Left ventricle myocardium superior (tissue), 1 donor: ENCODE measurements at regions not wholly inside any gene's neighbourhood (a gene's known extent, or its start where the extent isn't known, plus 50 kb on each side); places are given as distances from the start of the nearest gene placed in this dataset.
A peak's percentile ranks its signal among the peaks of the same experiment; 100 is the strongest.

Experiments used
- ATAC-seq: fragments of 200-7000 bp; cut with Tn5 transposase; one replicate; pipeline ENCODE4 v1.9.1; 2020; ENCODE audit warnings: mild to moderate bottlenecking, moderate library complexity
- DNase-seq: peaks from one replicate; pipeline ENCODE4 v3.0.0-alpha.2; 2020
- intact Hi-C: fragments of 100-400 bp; cut with micrococcal nuclease; formaldehyde crosslinking; loops from one replicate; pipeline ENCODE4 v1.11.0; 2022
- donor health status: DM: no; HTN: yes; CAD: no; lungs with severe emphysema.

DNA sequence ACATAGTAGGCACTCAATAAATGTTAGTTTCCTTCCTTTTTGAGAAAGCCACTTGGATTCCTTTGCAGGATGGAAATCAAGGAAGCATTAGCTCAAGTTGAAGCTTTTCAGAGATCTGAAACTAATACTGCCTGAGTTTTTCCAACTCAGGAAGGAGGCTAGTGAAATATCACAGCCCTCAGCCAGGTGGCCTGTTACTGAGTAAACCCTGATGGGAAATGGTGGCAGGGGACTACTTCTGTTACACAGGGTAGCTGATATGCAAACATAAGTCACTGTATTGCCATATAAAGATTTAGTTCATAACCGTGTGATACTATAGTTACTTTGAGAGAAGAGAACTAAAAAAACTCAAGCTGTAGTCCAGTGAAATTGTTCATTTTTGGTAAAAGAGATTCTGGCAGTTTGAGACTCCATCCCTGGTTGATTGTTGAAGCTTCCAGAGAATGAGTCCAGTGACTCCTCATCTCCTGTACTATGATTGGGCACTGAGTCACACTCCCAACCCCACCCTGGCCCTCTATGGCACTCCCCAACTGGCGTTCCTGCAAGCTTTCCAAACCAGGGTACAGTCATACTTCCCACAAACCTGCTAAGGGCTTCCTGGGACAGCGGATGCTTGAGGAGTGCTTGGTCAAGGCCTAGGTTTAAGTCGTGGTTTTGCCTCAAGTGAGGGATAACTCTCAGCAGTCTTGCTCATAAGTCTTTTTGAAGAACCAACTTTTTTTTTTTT is 81.8 kb downstream of the MID1IP1 start:
- intact Hi-C loops: no loop called here
- DNase-seq (no peak), ATAC-seq (no peak)

DNA sequence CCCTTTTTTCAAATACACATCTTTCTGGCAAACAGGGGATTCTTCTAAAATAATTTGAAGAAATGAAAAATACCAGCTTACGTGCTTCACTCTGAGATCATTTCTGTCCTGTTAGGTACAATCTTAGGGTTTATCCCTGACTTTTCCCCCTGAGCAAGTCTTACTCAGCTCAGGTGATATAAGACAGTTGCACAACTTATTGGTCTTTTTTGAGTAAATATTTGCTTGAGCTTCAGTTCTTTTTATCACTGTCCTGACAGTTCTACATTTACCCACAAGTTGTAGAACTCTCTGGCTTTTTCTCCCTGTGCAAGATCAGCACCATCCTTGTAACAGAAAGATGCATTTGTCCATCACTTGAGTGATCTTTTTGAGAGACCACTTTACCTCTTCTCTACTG is 84.9 kb downstream of the MID1IP1 start:
- ATAC-seq: no peak
- intact Hi-C loops: no loop called here
- DNase-seq: no peak

DNA sequence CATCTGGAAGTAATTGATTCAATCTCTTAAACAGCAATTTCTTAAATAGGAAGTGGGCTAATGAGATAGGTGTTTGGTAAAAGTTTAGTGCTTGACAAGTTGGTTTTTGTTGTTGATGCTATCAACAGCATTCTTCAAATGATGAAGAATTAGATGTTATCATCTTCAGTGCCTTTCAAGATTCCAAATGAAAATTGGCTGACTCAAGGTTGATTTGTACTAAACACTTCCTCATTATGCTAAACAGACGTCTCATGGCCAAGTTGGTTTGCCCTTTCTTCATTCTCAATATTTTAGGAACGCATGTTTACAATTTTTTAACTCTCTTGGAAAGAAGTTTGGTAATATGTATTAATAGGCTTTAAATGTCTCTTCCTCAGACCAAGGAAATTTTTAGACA is 86.0 kb downstream of the MID1IP1 start:
- no peak for DNase-seq
- ATAC-seq: no peak
- intact Hi-C loops: no loop called here

DNA sequence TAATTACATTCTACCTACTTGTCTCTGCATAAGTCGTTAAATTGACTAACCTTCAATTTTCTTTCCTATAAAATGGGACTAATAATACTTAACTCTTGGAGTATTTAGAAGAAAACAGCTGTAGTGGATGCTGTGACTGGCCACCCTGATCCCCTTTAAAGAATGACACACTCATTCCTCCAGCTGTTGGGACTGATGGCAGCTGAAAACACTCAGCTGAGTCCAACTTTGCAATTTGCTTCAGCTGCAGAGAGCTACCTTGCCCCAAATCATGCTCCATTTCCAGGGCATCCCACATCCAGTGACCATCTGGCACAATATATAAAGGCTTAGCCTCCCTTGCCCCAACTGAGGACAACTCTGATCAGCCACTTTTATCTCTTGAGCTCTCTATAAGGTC is 89.1 kb downstream of the MID1IP1 start:
- DNase-seq: no peak
- ATAC-seq: peak; percentile 39
- intact Hi-C loops: no loop called here

DNA sequence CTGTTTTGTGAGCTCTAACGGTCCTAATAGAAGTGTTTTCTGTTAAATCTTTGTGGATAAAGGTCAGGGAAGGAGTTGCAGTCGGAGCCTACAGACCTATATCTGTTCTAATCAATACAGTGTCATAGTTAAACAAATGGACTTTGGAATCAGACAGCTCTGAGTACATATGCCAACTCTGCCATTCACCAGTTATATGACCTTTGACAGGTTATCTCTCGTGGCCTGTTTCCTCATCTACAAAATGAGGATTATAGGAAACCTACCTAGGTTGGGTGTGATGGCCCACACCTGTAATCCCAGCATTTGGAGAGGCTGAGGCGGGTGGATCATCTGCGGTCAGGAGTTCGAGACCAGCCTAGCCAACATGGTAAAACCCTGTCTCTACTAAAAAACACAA is 89.7 kb downstream of the MID1IP1 start:
- DNase-seq (no peak), ATAC-seq (no peak)
- intact Hi-C loops: no loop called here

DNA sequence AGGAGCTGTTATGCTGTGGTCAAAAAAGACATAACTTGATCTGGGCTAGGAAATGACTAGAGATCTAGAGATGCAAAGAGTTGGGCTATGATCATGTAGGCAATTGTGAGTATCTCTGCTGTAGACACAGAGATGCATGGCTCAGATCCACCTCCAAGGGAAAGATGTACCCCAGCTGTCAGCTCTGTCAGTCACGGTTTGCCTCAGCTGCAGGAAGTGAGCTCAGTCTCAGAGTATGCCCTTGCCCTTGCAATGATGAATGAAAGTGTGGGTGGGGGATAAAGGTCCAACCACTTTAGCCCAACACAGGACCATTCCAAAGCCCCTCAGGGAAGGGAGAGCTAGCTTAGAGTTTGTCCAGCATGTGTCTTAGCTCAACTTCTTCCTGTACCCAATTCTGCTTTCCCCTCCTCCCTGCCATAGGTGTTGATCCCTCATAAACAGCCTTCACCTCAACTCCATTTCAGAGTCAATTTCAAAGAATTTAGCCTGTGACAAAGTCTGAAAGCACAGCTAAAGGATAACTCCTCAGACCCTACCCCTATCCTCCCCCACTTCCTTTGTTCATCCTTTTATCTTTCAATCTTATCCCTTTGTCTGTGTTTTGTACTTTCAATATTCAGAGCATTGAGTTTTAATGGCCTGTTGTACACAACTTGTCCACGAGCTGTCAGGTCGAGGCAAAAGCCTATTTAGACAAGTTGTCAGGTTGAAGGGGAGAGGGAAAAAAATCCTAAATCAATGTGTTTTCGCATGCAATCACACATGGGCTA is 90.6 kb downstream of the MID1IP1 start:
- DNase-seq (no peak), ATAC-seq (peak; percentile 28)
- intact Hi-C loops: no loop called here

DNA sequence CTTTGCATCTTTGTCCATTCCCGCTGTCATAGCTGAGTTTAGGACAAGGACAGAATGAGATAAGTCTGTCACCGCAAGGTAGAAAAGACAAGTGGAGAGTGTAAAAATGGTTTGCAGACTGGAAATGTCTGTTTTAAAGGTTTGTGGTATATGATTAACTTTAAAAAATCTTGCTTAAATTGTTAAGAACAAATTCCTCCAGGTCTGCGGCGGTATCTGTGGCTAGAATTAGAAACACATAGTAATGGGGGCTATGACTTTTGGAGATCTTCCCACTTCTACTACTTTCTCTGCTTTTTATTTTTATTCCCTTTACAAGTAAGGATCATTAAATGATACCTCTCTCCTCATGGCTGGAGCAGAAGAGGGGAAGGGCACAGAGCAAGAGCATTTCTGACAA is 92.2 kb downstream of the MID1IP1 start:
- intact Hi-C loops: no loop called here
- ATAC-seq: no peak

DNA sequence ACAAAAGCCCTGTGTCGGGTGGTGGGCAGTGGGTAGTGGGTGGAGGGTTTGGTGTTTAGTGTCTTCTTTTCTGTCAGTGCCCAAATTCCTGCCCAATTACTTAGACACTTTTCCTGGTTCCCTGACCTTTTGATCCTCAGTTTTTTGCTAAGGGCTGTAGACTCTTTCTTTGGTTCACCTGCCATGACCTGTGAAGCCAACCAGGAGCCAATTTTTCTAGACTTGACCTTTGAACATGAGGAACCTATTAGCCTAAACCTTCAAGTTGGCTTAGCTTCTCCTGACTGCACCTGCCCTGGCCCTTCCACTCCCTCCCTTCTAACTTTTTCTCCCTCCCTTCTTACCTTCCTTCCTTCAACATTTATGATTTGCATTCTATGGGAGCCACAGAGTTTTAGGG is 94.5 kb downstream of the MID1IP1 start:
- ATAC-seq: no peak
- DNase-seq: no peak
- intact Hi-C loops: no loop called here

More for the DNA sequence above, 92.2 kb downstream of the MID1IP1 start:
- no peak for DNase-seq

DNA sequence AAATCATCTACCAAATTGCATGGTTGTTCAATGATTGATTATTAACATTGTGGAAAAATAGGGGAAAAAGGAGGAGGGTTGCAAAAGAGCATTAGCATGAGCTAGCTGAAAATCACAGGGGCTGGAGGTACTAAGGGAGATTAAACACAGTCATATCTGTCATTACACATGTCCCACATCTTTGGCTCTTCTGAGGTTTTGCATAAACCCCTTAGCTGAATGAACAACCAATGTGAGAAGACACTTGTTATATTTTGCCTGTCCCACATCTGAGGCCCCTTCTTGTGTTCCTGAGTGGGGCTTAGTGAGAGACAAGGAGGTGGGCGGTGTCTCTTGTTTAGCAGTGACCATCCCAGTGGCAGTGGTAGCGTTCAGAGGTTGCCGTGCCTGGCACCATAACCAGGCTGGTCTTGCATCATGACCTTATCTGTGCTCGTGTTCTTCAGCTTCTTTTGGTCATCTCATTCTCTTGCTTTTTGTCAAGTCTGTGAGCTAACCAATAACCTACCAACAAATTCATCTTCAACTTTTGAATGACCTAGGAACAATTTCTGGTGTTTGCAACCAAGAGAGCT is 95.6 kb downstream of the MID1IP1 start:
- ATAC-seq (no peak), DNase-seq (no peak)
- intact Hi-C loops: no loop called here

DNA sequence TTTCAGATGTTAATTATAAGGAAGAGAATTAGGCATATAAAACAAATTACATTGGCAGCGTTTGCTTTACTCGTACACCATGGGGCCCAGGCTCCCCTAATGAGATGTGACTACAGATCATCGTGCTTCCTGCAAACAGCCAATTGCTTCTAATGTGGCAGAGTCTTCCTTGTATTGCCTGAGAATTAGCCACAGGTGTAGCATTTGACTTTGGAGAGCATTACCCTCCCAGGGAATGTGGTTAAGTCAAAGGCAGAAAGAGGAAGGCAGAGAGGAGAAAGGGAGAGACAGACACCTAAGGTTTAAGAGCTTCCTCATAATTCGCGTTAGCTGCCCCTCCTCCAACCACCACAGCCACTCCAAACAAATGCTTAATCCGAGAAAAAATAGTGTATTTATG is 97.0 kb downstream of the MID1IP1 start:
- intact Hi-C loops: no loop called here

DNA sequence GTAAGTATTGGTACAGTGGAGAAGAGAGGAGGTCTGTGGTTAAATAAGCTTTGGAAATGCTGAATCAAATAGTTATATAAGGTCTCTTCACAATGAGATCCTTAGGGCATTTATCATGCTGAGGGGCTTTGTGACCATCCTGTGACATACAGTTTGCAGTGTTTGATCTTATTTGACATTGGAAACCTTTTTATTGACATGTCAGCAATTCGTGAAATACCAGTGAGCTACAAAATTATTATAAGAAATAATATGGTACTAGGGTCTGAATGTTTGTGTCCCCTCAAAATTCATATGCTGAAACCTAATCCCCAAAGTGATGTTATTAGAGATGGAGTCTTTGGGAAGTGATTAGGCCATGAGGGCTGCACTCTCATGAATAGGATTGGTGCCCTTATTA is 98.4 kb downstream of the MID1IP1 start:
- intact Hi-C loops: no loop called here
- DNase-seq (no peak), ATAC-seq (no peak)

More for the DNA sequence above, 97.0 kb downstream of the MID1IP1 start:
- ATAC-seq: no peak
- DNase-seq: no peak

DNA sequence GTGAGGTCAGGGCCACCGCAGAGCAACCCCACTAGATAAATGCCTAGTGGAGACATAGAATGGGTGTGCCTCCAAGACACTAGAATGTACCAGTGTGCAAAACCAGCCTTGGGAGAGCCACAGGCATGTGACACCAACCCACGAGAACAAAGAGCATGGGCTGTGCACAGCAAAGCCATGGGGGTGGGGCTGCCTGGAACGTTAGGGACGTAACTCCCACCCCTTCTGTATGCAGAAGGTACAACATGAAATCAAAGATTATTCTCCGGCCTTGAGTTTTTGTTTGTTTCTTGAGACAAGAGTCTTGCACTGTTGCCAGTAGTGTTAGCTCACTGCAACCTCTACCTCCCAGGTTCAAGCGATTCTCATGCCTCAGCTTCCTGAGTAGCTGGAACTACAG is 99.5 kb downstream of the MID1IP1 start:
- intact Hi-C loops: no loop called here
- no peak for DNase-seq
- no peak for ATAC-seq

DNA sequence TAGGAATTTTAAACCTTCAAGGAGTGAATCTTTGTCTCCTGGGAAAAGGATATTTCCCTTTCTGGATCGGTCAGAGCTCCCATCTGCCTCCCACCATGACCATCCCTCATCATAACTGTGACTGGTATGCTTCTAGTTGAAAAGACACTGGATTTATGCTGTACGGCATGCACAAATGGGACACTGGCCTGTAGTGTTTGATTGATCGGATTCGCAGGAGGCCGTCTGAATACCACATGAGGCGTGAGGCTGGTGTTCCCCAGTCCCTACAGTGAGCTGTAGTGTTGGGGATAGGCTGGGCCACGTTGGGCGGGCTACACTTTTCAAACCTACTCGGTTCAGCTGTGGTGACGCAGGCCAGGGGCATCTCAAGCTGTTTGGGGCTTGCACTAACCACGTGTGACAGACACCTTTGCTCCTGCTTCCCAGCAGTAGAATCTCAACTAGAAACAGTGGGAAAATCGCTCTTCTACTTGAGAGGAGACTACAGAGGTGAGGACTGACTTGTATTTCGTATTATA is 101.8 kb downstream of the MID1IP1 start:
- intact Hi-C loops: no loop called here
- ATAC-seq: no peak

DNA sequence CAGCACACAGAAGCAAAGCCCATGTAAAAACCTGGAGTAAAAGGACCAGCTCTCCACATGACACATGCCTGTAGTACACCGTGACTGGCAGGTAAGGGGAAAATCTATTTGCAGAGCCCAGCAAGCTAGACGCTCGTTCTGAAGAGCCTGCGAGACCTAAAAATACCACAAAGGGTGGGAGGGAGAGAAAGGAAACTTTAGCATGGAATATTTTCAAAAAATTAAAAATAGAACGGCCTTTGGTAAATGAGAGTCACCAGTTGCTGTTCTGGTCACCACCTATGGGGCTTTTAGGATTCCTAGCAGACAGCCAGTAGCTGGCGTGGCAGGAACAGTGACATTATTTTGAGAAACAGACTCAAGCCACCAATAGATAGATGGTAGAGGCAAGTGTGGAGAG is 115.5 kb downstream of the MID1IP1 start:
- ATAC-seq (peak; percentile 90), DNase-seq (no peak)
- intact Hi-C loops: no loop called here

More for the DNA sequence above, 101.8 kb downstream of the MID1IP1 start:
- no peak for DNase-seq

DNA sequence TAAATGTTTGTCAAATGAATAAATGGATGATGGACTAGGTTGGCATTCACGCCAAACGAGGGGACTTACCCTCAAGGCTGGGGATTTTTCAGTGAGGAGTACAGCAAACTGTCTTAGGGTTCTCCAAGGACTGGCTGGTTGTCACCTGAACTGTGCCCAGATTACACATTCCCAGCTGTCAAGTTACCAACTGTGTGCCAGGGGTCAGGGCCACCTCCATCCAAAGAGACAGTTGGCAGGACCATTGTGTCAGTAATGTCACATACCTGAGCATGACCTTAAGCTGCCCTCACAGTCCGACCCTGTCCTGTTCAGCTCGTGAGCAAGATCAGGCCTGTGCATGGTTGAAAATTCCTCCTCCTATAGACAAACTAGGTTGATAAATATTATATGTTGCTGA is 116.7 kb downstream of the MID1IP1 start:
- peak; percentile 57 for ATAC-seq
- intact Hi-C loops: no loop called here
- DNase-seq: no peak

DNA sequence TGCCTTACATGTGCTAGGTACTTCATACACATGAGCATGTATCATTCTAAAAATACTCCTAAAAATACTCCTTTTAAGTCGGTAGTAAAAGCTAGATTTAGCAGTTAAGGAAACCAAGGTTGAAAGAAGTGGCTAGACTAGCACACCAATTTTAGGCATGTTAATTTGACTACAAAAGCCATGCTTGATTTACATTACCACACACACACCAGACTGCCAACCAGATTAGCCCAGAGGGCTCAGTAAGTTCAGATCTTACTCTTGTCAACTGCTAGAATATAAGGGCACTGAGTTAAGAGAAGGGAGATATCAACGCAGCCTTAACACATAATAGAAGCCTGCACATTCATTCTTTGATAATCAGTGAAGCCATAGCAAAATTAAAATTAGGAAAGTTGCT is 117.9 kb downstream of the MID1IP1 start:
- DNase-seq (no peak), ATAC-seq (no peak)
- intact Hi-C loops: no loop called here

DNA sequence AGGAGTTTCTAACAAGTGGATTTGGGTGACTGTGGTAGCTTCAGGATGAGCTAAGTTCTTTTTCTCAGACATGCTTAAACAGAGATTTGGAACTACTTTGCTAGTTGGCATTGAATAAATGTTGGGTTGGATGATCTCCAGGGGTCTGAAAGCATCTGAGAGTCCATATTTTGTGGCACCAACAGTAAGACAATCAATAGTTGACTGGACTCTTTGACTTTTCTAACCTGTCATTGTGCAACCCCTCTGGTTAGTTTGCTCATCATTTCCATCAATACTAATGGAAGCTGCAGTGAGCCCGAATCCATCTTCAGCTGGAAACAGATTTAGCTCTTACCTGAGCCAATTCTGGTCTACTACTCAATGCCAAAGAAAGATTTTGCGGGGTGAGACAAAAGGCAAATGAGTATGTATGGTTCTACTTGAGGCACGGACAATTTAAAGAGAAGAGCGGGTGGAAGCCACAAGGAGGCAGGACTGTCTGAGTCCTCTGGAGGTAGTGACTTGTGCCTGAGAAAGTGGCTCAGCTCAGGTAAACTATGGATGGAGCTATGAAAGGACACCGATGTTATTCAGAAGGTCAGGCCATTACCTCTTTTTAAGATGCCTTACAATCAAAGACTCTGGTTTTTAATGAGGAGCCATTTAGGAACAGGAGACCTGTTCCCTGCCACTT is 118.7 kb downstream of the MID1IP1 start:
- intact Hi-C loops: no loop called here
- DNase-seq (no peak), ATAC-seq (no peak)

DNA sequence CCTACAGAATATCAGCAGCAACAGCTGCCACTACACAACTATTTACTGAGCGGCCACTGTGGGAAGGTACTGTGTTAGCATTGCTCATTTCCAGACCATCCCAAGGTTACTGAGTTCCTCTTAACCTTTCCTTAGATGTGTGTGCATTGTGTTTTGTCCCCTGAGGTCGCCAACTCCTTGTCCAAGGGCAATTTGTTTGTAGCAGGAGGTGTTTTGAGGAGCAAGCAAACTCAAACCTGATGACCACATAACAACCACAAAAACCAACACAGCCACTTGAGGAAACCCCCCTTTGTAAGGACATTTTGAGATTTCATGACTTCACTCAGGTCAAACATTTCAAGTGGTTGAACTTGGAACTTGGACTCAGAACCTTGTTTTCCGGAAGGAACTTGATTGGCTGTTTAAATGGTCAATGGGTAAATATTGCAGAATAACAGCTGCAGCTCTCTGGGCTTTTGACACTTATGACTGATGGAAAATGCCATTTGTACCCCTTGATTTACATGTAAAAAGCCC is 122.3 kb downstream of the MID1IP1 start:
- intact Hi-C loops: no loop called here
- DNase-seq: no peak
- ATAC-seq: no peak

DNA sequence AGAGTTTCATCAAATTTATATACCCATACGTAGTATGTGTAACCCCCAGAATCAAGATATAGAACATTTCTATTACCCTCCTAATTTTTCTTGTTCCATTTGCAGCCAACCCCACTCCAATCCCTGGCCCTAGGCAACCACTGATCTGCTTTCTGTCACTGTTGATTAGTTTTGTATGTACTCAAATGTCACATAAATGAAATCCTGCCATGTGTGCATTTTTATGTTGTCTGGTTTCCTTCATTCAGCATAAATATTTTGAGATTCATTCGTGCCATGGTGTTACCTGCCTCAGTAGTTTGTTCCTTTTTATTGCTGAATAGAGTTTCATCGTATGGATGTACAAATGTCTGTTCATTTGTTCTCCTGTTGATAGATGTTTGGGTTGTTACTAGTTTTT is 126.3 kb downstream of the MID1IP1 start:
- ATAC-seq: no peak
- no peak for DNase-seq
- intact Hi-C loops: no loop called here
